GM12891 (cell line): ENCODE measurements at regions not wholly inside any gene's neighbourhood (a gene's known extent, or its start where the extent isn't known, plus 50 kb on each side); places are given as distances from the start of the nearest gene placed in this dataset.

ENCODE experiments used
- DNase-seq: peaks from one replicate; pipeline ENCODE4 v3.0.0; 2011; ENCODE audit warnings: low spot score; ENCODE audit not compliant: insufficient read length
- FAIRE-seq: peaks from 2 replicates; lab custom pipeline; 2011; peaks lifted over from hg19 to GRCh38; lab: Jason Lieb, UNC
- PAX5 ChIP-seq: IDR thresholded peaks from 2 replicates; pipeline ENCODE4 v1.6.1; 2011; ENCODE audit warnings: low read length, moderate library complexity, mild to moderate bottlenecking; ENCODE audit not compliant: insufficient read depth, severe bottlenecking
- POLR2A ChIP-seq: IDR thresholded peaks from 2 replicates; pipeline ENCODE4 v1.6.1; 2011; ENCODE audit warnings: low read depth, low read length, control low read depth
- POLR2AphosphoS5 ChIP-seq: IDR thresholded peaks from 2 replicates; pipeline ENCODE4 v1.6.1; 2011; ENCODE audit warnings: low read depth, low read length, control low read depth
- POU2F2 ChIP-seq: IDR thresholded peaks from 2 replicates; pipeline ENCODE4 v1.6.1; 2011; ENCODE audit warnings: low read depth, mild to moderate bottlenecking, control low read depth, low read length, moderate library complexity
- SPI1 ChIP-seq: IDR thresholded peaks from 2 replicates; pipeline ENCODE4 v1.6.1; 2011; ENCODE audit warnings: low read depth, low read length, control low read depth
- TAF1 ChIP-seq: IDR thresholded peaks from 2 replicates; pipeline ENCODE4 v1.6.1; 2011; ENCODE audit warnings: low read depth, low read length, control low read depth

- no peak for FAIRE-seq
Measured at GRCh38 chr1:82441402-82441801, 640.7 kb downstream of the ADGRL2 start.

GRCh38 chr1:82423174-82423815 lies 622.6 kb downstream of the ADGRL2 start:
- DNase-seq (no peak), FAIRE-seq (no peak)
- TF ChIP-seq POLR2AphosphoS5 (no peak), POLR2A (no peak), PAX5 (no peak), SPI1 (no peak), POU2F2 (no peak), TAF1 (no peak)

More at GRCh38 chr1:82441402-82441801, 640.7 kb downstream of the ADGRL2 start:
- TF ChIP-seq POLR2AphosphoS5 (no peak), TAF1 (no peak), POU2F2 (no peak)
- no peak for DNase-seq

- FAIRE-seq (no peak), DNase-seq (no peak)
- no peak for TF ChIP-seq POU2F2
- TF ChIP-seq TAF1 = no peak
- TF ChIP-seq SPI1 = no peak
- no peak for TF ChIP-seq POLR2A
- TF ChIP-seq PAX5 = no peak
Measured at GRCh38 chr1:82421782-82422181, 621.0 kb downstream of the ADGRL2 start.

GRCh38 chr1:82420584-82420983 lies 619.9 kb downstream of the ADGRL2 start:
- DNase-seq = no peak
- TF ChIP-seq POLR2A (no peak), POLR2AphosphoS5 (no peak), POU2F2 (no peak)
- FAIRE-seq = no peak

- DNase-seq (no peak), FAIRE-seq (no peak)
- TF ChIP-seq POLR2A = no peak
- no peak for TF ChIP-seq POU2F2
- TF ChIP-seq SPI1 = no peak
- no peak for TF ChIP-seq TAF1
- no peak for TF ChIP-seq POLR2AphosphoS5
- TF ChIP-seq PAX5 = no peak
Measured at GRCh38 chr1:82411605-82412004, 610.9 kb downstream of the ADGRL2 start.

GRCh38 chr1:82405333-82405732 lies 604.6 kb downstream of the ADGRL2 start:
- TF ChIP-seq TAF1 (no peak), POU2F2 (no peak), PAX5 (no peak), POLR2A (no peak), POLR2AphosphoS5 (no peak), SPI1 (no peak)
- no peak for FAIRE-seq
- no peak for DNase-seq

- no peak for DNase-seq
- no peak for TF ChIP-seq TAF1
- TF ChIP-seq POLR2A = no peak
- TF ChIP-seq PAX5 = no peak
- no peak for TF ChIP-seq SPI1
- TF ChIP-seq POU2F2 = no peak
- TF ChIP-seq POLR2AphosphoS5 = no peak
- FAIRE-seq = no peak
Measured at GRCh38 chr1:82401116-82401515, 600.4 kb downstream of the ADGRL2 start.

GRCh38 chr1:82400521-82400920 lies 599.8 kb downstream of the ADGRL2 start:
- no peak for FAIRE-seq
- no peak for DNase-seq
- TF ChIP-seq SPI1 (no peak), POLR2A (no peak), PAX5 (no peak), TAF1 (no peak), POLR2AphosphoS5 (no peak), POU2F2 (no peak)

GRCh38 chr1:82399093-82399492 lies 598.4 kb downstream of the ADGRL2 start:
- FAIRE-seq (no peak), DNase-seq (no peak)
- no peak for TF ChIP-seq TAF1
- no peak for TF ChIP-seq POU2F2
- TF ChIP-seq POLR2AphosphoS5 = no peak
- no peak for TF ChIP-seq POLR2A
- no peak for TF ChIP-seq SPI1
- TF ChIP-seq PAX5 = no peak

GRCh38 chr1:82398357-82398756 lies 597.6 kb downstream of the ADGRL2 start:
- FAIRE-seq = no peak
- TF ChIP-seq POU2F2 (no peak), POLR2A (no peak), PAX5 (no peak), TAF1 (no peak)
- no peak for DNase-seq
